GM21737 (cell line): ENCODE measurements at regions not wholly inside any gene's neighbourhood (a gene's known extent, or its start where the extent isn't known, plus 50 kb on each side); places are given as distances from the start of the nearest gene placed in this dataset.
"Not testable (repeated sequence)": the region's sequence is repeated elsewhere in the genome, so short reads cannot be mapped to it uniquely, and the experiment has no call there.

ENCODE experiments used
- ATAC-seq: cut with Tn5 transposase; IDR thresholded peaks from one replicate; pipeline ENCODE4 v1.9.1; 2021; ENCODE audit warnings: mild to moderate bottlenecking, moderate library complexity; ENCODE audit not compliant: unreplicated experiment

GRCh38 chr12:75710361-75711069 lies 199.1 kb upstream of the KRR1 start:
- ATAC-seq: no peak

- no peak for ATAC-seq
Observed at GRCh38 chr12:75709503-75709902, 198.1 kb upstream of the KRR1 start.

GRCh38 chr12:75708802-75709201 lies 197.4 kb upstream of the KRR1 start:
- no peak for ATAC-seq

GRCh38 chr12:75707983-75708382 lies 196.6 kb upstream of the KRR1 start:
- ATAC-seq: no peak

- no peak for ATAC-seq
Observed at GRCh38 chr12:75706786-75707605, 195.6 kb upstream of the KRR1 start.

- no peak for ATAC-seq
Observed at GRCh38 chr12:75705749-75706711, 194.6 kb upstream of the KRR1 start.

- no peak for ATAC-seq
Observed at GRCh38 chr12:75704664-75705063, 193.3 kb upstream of the KRR1 start.

- no peak for ATAC-seq
Observed at GRCh38 chr12:75704208-75704607, 192.8 kb upstream of the KRR1 start.

- ATAC-seq: no peak
Observed at GRCh38 chr12:75703131-75703530, 191.7 kb upstream of the KRR1 start.

- ATAC-seq: no peak
Observed at GRCh38 chr12:75702477-75703093, 191.2 kb upstream of the KRR1 start.

- no peak for ATAC-seq
Observed at GRCh38 chr12:75701859-75702258, 190.4 kb upstream of the KRR1 start.

GRCh38 chr12:75699728-75700496 lies 188.5 kb upstream of the KRR1 start:
- no peak for ATAC-seq

GRCh38 chr12:75699251-75699650 lies 187.8 kb upstream of the KRR1 start:
- no peak for ATAC-seq

- no peak for ATAC-seq
Observed at GRCh38 chr12:75698052-75698451, 186.6 kb upstream of the KRR1 start.

GRCh38 chr12:75695926-75696325 lies 184.5 kb upstream of the KRR1 start:
- no peak for ATAC-seq

- no peak for ATAC-seq
Observed at GRCh38 chr12:75694534-75695268, 183.3 kb upstream of the KRR1 start.

GRCh38 chr12:75692876-75693275 lies 181.5 kb upstream of the KRR1 start:
- ATAC-seq: no peak

GRCh38 chr12:75690296-75690955 lies 179.0 kb upstream of the KRR1 start:
- ATAC-seq: no peak

GRCh38 chr12:75686233-75686632 lies 174.8 kb upstream of the KRR1 start:
- not testable (repeated sequence) for ATAC-seq
